NCI-H446 (cell line): ENCODE measurements at regions not wholly inside any gene's neighbourhood (a gene's known extent, or its start where the extent isn't known, plus 50 kb on each side); places are given as distances from the start of the nearest gene placed in this dataset.

Experiments used
- DNase-seq, 2 experiments: peaks; one replicate each; lab custom pipeline; 2025; lab: John Stamatoyannopoulos, UW

- DNase-seq, result no peak
Observed at GRCh38 chr3:78148986-78149717, 1109.3 kb downstream of the ROBO2 start.

GRCh38 chr3:78153973-78154372, 1114.1 kb downstream of the ROBO2 start:
- DNase-seq, result no peak

GRCh38 chr3:78154521-78155186, 1114.8 kb downstream of the ROBO2 start:
- DNase-seq, result no peak

- DNase-seq, result no peak
Observed at GRCh38 chr3:78161736-78162135, 1121.8 kb downstream of the ROBO2 start.

GRCh38 chr3:78163379-78163778, 1123.5 kb downstream of the ROBO2 start:
- peak in 1 of 2 experiments; percentile 20 for DNase-seq

- DNase-seq, result no peak
Observed at GRCh38 chr3:78165876-78166275, 1126.0 kb downstream of the ROBO2 start.

GRCh38 chr3:78174821-78175220, 1134.9 kb downstream of the ROBO2 start:
- peak; percentile 7 to 10 for DNase-seq

GRCh38 chr3:78176869-78177268, 1137.0 kb downstream of the ROBO2 start:
- no peak for DNase-seq

GRCh38 chr3:78177780-78178179, 1137.9 kb downstream of the ROBO2 start:
- no peak for DNase-seq

- DNase-seq, result no peak
Observed at GRCh38 chr3:78178209-78178608, 1138.3 kb downstream of the ROBO2 start.

GRCh38 chr3:78178740-78179363, 1139.0 kb downstream of the ROBO2 start:
- DNase-seq, result no peak

GRCh38 chr3:78183906-78184599, 1144.2 kb downstream of the ROBO2 start:
- no peak for DNase-seq

GRCh38 chr3:78186404-78186803, 1146.5 kb downstream of the ROBO2 start:
- DNase-seq, result no peak

GRCh38 chr3:78201091-78201490, 1161.2 kb downstream of the ROBO2 start:
- DNase-seq, result peak; percentile 6 to 62

- DNase-seq, result peak; percentile 52 to 79
Observed at GRCh38 chr3:78204977-78205376, 1165.1 kb downstream of the ROBO2 start.

GRCh38 chr3:78221300-78221699, 1181.4 kb downstream of the ROBO2 start:
- peak in 1 of 2 experiments; percentile 6 for DNase-seq

GRCh38 chr3:78221796-78222195, 1181.9 kb downstream of the ROBO2 start:
- DNase-seq, result no peak

- no peak for DNase-seq
Observed at GRCh38 chr3:78235841-78236240, 1195.9 kb downstream of the ROBO2 start.

- DNase-seq, result no peak
Observed at GRCh38 chr3:78238811-78239210, 1198.9 kb downstream of the ROBO2 start.

- DNase-seq, result no peak
Observed at GRCh38 chr3:78242724-78243123, 1202.8 kb downstream of the ROBO2 start.

GRCh38 chr3:78244136-78244535, 1204.2 kb downstream of the ROBO2 start:
- no peak for DNase-seq

GRCh38 chr3:78249294-78249693, 1209.4 kb downstream of the ROBO2 start:
- no peak for DNase-seq

GRCh38 chr3:78253860-78254259, 1214.0 kb downstream of the ROBO2 start:
- no peak for DNase-seq
